Transverse colon (tissue), 4 donors: ENCODE measurements at regions not wholly inside any gene's neighbourhood (a gene's known extent, or its start where the extent isn't known, plus 50 kb on each side); places are given as distances from the start of the nearest gene placed in this dataset.

Source experiments
- CTCF ChIP-seq, 5 experiments: fragments of 200-600 bp in 3 of 5; fragments of 450-650 bp in 2 of 5; sonication (generic) in 3 of 5; IDR thresholded peaks; 1 replicate in 2 of 5; 2 replicates in 3 of 5; pipeline ENCODE4 v1.5.1; 2016 to 2017; ENCODE audit warnings: antibody characterized with exemption in 5 of 5, inconsistent platforms in 3 of 5, mild to moderate bottlenecking in 2 of 5, moderate library complexity in 1 of 5
- EP300 ChIP-seq: sonication (generic); formaldehyde crosslinking; IDR thresholded peaks from one replicate; pipeline ENCODE4 v1.6.1; 2017; ENCODE audit warnings: antibody characterized with exemption, low read depth
- POLR2A ChIP-seq: fragments of 450-650 bp; IDR thresholded peaks from one replicate; pipeline ENCODE4 v1.6.1; 2016; ENCODE audit warnings: antibody characterized with exemption, mild to moderate bottlenecking, moderate library complexity
- POLR2AphosphoS5 ChIP-seq, 3 donors: sonication (generic); formaldehyde crosslinking; IDR thresholded peaks; one replicate each; pipeline ENCODE4 v1.6.1; 2016; ENCODE audit warnings: antibody characterized with exemption in 3 of 3

GRCh38 chr1:192053531-192053971 lies 104.7 kb upstream of the RGS18 start:
- no peak for TF ChIP-seq CTCF (IDR thresholded peaks at IDR 0.05)
- no peak for TF ChIP-seq POLR2AphosphoS5 (IDR thresholded peaks at IDR 0.05)
- TF ChIP-seq POLR2A: no peak
- no peak for TF ChIP-seq EP300
